Smooth muscle cell (in vitro differentiated cells): ENCODE measurements at regions not wholly inside any gene's neighbourhood (a gene's known extent, or its start where the extent isn't known, plus 50 kb on each side); places are given as distances from the start of the nearest gene placed in this dataset.

Experiments used
- DNase-seq: peaks from one replicate; lab custom pipeline; 2025; ENCODE audit not compliant: unreplicated experiment; lab: John Stamatoyannopoulos, UW
- H2AFZ ChIP-seq: fragments of 200-600 bp; sonication (generic); 2 replicates; pipeline ENCODE4 v1.6.0; 2016; ENCODE audit warnings: antibody characterized with exemption, low read depth, mild to moderate bottlenecking
- H3F3A ChIP-seq: fragments of 200-600 bp; sonication (generic); 2 replicates; pipeline ENCODE4 v1.6.0; 2017; ENCODE audit warnings: antibody characterized with exemption, low read depth
- H3K27ac ChIP-seq: fragments of 200-600 bp; sonication (generic); 2 replicates; pipeline ENCODE4 v1.5.1; 2016; ENCODE audit warnings: low read depth, mild to moderate bottlenecking
- H3K27me3 ChIP-seq: fragments of 200-600 bp; sonication (generic); 2 replicates; pipeline ENCODE4 v1.6.1; 2016; ENCODE audit warnings: low read depth, mild to moderate bottlenecking
- H3K36me3 ChIP-seq: fragments of 200-600 bp; sonication (generic); 2 replicates; pipeline ENCODE4 v1.5.1; 2016; ENCODE audit warnings: low read depth
- H3K4me1 ChIP-seq: fragments of 200-600 bp; sonication (generic); 2 replicates; pipeline ENCODE4 v1.5.1; 2016; ENCODE audit warnings: low read depth
- H3K4me2 ChIP-seq: fragments of 200-600 bp; sonication (generic); 2 replicates; pipeline ENCODE4 v1.6.0; 2016; ENCODE audit warnings: mild to moderate bottlenecking
- H3K4me3 ChIP-seq: fragments of 200-600 bp; sonication (generic); 2 replicates; pipeline ENCODE4 v1.5.1; 2016; ENCODE audit warnings: mild to moderate bottlenecking
- H3K79me2 ChIP-seq: fragments of 200-600 bp; sonication (generic); 2 replicates; pipeline ENCODE4 v1.6.0; 2016; ENCODE audit warnings: low read depth, mild to moderate bottlenecking
- H3K9ac ChIP-seq: fragments of 200-600 bp; sonication (generic); 2 replicates; pipeline ENCODE4 v1.6.0; 2016; ENCODE audit warnings: low read depth
- H3K9me3 ChIP-seq: fragments of 200-600 bp; sonication (generic); replicated peaks from 2 replicates; pipeline ENCODE4 v1.5.1; 2016; ENCODE audit warnings: low read depth
- H4K20me1 ChIP-seq: fragments of 200-600 bp; sonication (generic); 2 replicates; pipeline ENCODE4 v1.6.0; 2016; ENCODE audit warnings: low read depth
- WGBS: methylation state at CpG from one replicate; pipeline ENCODE4 v1.1.7; 2016; ENCODE audit warnings: low lambda C conversion rate; 5-methylcytosine and 5-hydroxymethylcytosine counted together
- TF ChIP-seq, protein P1 (sequence below): fragments of 200-600 bp; sonication (generic); IDR thresholded peaks from 2 replicates; pipeline ENCODE4 v1.5.1; 2017; ENCODE audit warnings: borderline replicate concordance, mild to moderate bottlenecking, antibody characterized with exemption; ENCODE audit not compliant: insufficient read depth, poor library complexity, severe bottlenecking

DNA sequence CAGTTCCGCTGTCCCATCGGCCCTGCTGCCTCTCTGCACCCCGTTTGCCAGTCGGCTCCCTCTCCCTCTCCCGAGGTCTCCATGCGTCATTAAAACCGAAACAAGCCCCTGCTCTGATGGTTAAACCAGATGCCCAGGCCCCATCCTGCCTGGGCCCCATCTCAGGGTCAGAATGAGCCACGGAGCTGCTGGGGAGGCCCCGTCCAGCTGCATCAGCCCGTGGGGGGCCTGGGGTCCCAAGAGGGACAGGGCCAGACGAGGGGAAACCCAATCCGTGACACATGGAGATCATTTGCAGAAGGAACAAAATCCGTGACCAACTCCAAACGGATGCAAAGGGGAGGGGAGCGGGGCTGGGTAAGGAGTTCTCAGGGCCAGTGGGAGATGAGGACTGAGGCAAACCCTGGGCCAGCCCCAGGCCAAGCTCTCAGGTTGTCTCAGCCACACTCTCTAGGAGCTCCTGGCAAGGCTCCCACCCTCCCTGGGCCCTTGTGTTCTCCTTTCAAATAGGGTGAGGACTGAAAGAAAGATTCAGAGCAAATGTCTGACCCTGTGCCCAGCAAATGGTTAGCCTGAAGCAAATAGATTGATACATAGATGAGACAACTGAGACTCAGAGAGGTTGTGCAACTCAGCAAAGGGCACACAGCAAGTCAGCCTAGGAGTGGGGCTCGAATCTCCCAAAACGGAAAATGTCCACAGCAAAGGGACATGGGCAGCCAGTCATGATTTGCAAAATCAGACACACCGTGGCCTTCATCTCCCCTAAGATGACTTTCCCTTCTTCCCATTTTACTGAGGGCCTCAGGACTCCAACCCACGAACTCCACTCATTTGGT is 162.1 kb downstream of the MN1 start:
- peaks cover 11% of the 10 kb centered on the region for H3K27me3 ChIP-seq
- no peak overlapping the region for H3K27ac ChIP-seq
- TF ChIP-seq, protein P1, sequence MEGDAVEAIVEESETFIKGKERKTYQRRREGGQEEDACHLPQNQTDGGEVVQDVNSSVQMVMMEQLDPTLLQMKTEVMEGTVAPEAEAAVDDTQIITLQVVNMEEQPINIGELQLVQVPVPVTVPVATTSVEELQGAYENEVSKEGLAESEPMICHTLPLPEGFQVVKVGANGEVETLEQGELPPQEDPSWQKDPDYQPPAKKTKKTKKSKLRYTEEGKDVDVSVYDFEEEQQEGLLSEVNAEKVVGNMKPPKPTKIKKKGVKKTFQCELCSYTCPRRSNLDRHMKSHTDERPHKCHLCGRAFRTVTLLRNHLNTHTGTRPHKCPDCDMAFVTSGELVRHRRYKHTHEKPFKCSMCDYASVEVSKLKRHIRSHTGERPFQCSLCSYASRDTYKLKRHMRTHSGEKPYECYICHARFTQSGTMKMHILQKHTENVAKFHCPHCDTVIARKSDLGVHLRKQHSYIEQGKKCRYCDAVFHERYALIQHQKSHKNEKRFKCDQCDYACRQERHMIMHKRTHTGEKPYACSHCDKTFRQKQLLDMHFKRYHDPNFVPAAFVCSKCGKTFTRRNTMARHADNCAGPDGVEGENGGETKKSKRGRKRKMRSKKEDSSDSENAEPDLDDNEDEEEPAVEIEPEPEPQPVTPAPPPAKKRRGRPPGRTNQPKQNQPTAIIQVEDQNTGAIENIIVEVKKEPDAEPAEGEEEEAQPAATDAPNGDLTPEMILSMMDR, result no peak
- no peak overlapping the region for H2AFZ ChIP-seq
- H3K9me3 ChIP-seq, result no peaks in the 10 kb centered on the region
- H4K20me1 ChIP-seq, result no peaks in the 10 kb centered on the region
- 81% methylated on average over 17 of the region's 19 CpGs for WGBS
- H3K9ac ChIP-seq, result no peak overlapping the region
- no peaks in the 10 kb centered on the region for H3K36me3 ChIP-seq
- no peak for DNase-seq
- no peak overlapping the region for H3K4me3 ChIP-seq
- H3F3A ChIP-seq, result no peaks in the 10 kb centered on the region
- H3K79me2 ChIP-seq, result no peaks in the 10 kb centered on the region
- H3K4me1 ChIP-seq, result peaks cover 7% of the 10 kb centered on the region
- no peak overlapping the region for H3K4me2 ChIP-seq

- Histone ChIP-seq H3K36me3 (no peaks in the 10 kb centered on the region), H2AFZ (no peak overlapping the region), H3K9ac (no peak overlapping the region), H3K27ac (no peak overlapping the region), H3K4me3 (no peak overlapping the region), H3K79me2 (no peaks in the 10 kb centered on the region), H3K4me2 (no peak overlapping the region), H3F3A (no peaks in the 10 kb centered on the region), H3K27me3 (peaks cover 3% of the 10 kb centered on the region), H3K9me3 (no peaks in the 10 kb centered on the region), H4K20me1 (no peaks in the 10 kb centered on the region), H3K4me1 (peaks cover 7% of the 10 kb centered on the region)
- TF ChIP-seq, protein P1, result no peak
- WGBS, result 72% methylated on average over 8 of the region's 8 CpGs
- DNase-seq, result no peak
Measured at GRCh38 chr22:27641049-27641795, 160.3 kb downstream of the MN1 start.

DNA sequence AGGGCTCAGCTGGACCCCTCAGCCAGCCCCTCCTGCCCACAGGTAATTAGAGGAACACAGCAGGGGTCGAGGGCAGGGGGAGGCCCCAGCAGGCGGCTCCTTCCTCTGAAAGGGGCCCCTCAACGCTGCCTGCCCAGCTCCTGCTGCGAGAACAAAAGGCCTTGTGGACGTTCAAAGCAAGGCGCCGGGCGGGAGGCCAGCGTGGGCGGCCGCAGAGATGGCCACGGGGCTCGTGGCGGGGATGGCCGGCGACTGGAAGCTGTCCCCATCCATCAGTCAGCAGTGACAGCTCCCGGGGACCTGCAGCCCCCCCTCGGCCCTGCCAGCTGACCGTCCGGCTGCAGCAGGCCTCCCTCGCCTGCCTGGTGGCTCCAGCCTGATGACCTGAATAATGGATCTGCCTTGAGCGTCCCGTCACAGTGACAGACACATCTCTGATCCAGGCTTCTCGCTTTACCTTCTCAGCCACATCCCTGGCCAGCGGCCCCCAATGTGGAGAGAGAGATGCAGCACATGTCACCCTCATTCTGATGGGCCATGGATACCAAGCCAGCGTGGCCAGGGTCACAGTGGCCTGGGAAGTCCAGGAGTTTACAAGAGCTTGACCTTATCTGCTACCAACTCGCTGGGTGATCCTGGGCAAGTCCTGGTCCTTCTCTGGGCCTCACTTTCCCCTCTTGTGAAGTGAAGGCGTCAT is 159.3 kb downstream of the MN1 start:
- DNase-seq, result no peak
- no peaks in the 10 kb centered on the region for H4K20me1 ChIP-seq
- H3K4me2 ChIP-seq, result no peak overlapping the region
- no peak overlapping the region for H3K9ac ChIP-seq
- H3F3A ChIP-seq, result no peaks in the 10 kb centered on the region
- peaks cover 5% of the 10 kb centered on the region for H3K4me1 ChIP-seq
- no peaks in the 10 kb centered on the region for H3K9me3 ChIP-seq
- TF ChIP-seq, protein P1, result no peak
- H3K4me3 ChIP-seq, result no peak overlapping the region
- no peaks in the 10 kb centered on the region for H3K36me3 ChIP-seq
- no peak overlapping the region for H3K27ac ChIP-seq
- H2AFZ ChIP-seq, result no peak overlapping the region
- no peaks in the 10 kb centered on the region for H3K27me3 ChIP-seq
- 62% methylated on average over 19 of the region's 28 CpGs for WGBS
- no peaks in the 10 kb centered on the region for H3K79me2 ChIP-seq
